ENCODE measurements at regions not wholly inside any gene's neighbourhood (a gene's known extent, or its start where the extent isn't known, plus 50 kb on each side); places are given as distances from the start of the nearest gene placed in this dataset.

DNA sequence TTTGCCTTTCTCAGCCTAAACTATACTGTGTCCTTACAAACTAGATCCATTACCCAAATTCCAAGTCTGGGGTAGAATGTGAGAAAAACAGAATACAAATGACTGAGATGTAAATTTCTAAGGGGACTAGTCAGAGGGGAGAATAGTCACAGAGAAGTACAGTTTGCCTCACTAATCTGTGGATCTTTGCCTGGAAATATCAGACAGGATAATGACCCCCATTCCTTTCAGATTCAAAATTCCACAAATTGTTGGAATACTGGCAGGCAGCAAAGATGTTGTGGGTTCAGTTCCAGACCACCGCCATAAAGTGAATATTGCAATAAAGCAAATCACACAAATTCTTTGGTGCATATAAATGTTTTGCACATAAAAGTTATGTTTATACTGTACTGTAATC is 762.8 kb upstream of the NR2F2 start:
- no peak for DNase-seq (ENCODE audit: low read depth)

DNA sequence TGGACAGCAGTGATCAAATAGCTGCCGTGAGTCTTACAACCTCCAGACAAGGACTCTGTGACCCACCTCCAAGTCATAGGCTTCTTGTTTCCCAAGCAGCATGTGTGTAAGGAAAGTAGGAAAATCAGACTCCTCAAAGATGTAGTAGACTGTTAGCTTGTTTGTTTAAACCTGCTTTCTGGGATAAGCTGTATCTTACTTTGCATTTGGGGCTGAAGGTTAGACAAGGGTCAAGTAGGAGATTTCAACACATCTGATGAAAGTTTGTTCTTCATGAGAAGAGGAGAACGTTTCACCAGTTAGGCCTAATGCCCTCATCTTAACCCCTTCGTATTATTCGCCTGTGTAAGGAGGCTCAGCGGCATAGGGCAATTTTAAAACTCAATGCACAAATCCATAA is 756.4 kb upstream of the NR2F2 start:
- DNase-seq (ENCODE audit: low read depth): no peak

DNA sequence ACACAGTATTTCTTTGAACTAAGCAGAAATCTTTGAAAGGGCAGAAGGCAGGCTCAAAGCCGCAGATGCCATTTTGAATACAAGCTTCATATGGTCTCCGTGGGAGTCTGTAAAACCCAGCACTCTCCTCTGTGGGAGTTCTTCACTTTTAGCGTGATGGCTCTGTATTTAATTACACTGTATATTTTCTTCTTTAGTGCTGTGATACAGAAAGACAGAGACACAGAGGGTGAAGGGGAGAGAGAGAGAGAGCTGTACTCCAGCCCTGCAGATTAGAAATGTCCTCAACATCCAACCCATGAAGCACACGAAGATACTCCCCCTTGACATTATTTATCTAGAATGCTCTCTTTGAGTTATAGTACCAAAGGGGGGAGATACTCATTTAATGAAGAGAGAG is 752.6 kb upstream of the NR2F2 start:
- no peak for DNase-seq (ENCODE audit: low read depth)

DNA sequence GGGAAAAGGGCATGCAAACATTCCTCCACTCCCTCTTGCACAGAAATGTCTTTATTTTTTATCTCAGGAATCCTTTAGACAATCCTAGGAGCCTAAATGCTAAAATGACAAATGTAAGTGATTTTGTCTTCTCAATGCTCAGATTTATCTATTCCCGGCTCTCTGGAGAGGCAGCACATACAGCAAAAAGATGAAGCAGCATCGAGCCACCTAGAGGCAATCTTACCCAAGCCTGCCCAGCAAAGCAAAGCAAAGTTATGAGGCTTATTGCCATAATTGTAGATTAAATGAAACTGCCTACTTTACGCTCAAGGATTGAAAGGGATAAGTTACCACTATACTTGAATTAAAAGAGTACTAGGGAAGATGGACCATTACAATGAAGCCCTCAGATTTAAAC is 750.4 kb upstream of the NR2F2 start:
- DNase-seq (ENCODE audit: low read depth): no peak

DNA sequence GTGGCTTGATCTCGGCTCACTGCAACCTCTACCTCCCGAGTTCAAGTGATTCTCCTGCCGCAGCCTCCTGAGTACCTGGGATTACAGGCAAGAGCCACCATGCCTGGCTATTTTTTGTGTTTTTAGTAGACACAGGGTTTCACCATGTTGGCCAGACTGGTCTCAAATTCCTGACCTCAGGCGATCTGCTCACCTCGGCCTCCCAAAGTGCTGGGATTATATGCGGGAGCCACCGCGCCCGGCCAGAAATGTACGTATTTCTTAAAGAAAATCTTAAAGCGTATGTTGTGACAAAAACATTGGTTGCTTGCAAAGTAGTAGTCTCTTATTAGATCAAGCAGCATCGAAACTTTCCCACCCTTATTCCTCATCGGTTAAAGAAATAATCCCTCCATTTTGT is 748.9 kb upstream of the NR2F2 start:
- DNase-seq (ENCODE audit: low read depth): no peak

DNA sequence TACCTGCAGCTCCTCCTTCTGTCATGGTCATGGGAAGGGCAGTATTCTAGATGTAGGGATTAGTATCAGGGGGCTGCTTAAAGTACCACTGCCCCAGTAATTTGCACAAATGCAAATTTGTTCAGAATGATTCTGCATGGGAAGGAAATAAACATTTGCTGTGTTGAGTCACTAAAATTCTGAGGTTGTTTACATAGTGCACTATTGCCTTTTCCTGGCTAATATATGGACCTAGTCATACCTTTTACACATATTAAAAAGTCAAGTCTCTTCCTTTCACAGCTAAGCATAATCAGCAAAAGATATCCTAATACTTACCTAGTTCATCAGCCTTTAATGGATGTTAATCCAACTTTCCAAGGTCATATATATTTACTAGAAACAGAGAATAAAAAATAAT is 746.4 kb upstream of the NR2F2 start:
- no peak for DNase-seq (ENCODE audit: low read depth)

DNA sequence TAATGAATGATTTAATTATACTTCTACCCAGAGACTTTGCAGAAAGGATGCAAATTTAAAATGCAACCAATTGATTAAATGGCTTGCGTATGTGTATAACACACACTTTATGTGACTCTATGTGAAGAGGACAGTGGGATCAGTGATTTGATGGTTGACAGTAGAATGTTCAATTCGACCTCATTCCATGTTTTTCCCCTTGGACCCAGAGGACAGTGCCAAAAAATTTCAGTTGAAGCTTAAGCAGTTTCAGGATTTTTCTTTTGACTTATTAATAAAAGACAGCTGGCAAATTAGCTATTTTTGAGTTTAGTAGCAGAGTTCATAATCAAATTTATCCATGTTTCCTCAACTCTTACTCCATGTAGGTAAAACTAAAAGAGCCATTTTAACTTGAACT is 742.4 kb upstream of the NR2F2 start:
- DNase-seq (ENCODE audit: low read depth): no peak

DNA sequence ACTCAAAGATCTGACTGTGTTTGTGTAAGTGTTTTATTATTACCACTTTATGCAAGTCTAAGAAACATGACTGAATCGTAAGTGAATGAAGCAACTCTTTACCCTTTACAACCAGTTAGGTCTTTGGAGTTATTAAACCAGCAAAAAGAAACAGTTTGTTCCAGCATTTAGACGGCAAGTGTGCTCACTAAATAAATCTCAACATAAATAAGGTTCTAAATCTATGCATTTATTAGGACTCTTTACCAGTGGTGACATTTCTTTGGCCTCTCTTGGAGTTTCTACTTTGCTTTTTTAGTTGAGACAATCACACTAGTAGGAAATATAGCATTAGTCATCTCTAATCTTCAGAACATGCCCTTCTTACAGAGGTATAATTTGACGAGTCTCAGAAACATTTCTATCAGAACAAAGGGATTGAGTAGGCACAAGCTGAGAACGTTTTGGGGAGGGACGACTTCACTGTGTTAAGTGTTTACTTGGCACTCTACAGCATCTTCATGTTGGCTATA is 739.9 kb upstream of the NR2F2 start:
- DNase-seq (ENCODE audit: low read depth): no peak

DNA sequence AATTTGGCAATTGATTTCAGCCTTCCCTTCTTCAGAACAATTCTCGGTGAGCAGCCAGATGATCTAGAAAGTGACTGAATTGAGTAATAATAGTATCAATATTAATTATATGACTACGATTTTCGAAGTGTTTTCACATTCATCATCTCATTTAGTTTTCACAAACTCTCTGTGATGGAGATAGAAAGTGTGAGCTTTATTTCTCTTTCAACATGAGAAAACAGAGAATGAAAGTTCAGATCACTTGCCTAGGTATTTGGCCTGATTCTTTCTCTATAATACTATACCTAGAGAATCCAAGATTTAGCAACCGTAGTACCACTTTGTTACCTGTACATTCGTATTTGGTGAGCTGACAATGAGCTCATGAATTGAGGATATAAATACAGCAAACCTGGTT is 739.2 kb upstream of the NR2F2 start:
- no peak for DNase-seq (ENCODE audit: low read depth)

DNA sequence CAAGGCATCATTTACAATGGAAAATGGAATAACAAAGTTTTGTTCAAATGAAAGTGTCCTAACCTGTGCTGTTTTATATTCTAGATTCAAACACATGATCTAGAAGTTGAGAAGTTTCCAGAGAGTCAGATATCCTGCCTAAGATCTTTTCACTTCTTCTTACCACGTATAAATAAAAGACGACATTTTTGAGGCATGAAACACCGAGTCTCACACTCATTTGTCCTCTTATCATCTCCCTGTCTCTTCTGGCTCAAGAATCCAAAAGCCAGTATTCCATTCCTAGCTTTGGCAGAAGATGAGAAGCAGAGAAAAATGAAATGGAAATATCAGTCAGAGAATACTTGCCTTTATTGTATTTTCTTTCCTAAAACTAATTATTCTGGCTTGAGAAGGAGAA is 738.6 kb upstream of the NR2F2 start:
- DNase-seq (ENCODE audit: low read depth): no peak

DNA sequence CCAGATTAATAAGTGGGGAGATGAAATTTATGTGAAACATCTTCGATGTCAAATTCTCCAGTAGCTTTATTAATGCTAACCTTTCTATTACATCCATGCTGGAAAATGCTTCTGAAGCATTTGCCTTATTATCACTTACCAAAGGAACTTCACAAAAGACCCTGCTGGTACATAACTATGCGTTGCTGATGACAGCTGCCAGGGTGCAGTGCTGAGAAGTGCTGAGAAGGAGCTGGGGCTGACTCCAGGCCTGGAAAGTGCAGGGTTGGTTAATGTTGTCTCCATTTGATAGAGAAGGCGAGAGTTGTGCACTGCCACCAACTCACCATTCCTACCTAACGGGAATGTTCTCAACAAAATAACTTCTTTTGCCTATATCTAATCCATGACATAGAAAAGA is 736.0 kb upstream of the NR2F2 start:
- DNase-seq (ENCODE audit: low read depth): no peak

DNA sequence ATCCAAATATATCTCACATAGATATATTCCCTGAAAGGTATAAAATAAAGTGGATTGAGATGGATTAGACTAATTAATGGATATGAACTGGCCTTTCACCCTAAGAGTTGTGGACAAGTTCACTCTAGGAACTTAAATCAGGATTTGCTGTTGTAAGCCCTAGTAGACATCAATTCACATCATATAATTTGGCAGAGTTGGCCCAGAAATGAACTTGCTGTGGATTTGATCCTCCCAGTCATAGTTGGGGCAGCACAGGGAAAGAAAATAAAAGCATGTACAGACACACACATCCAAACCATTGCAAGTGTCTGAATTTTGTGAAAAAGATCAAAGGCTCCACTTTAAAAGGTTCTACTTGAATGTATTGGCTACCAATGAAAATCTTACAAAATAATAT is 734.7 kb upstream of the NR2F2 start:
- no peak for DNase-seq (ENCODE audit: low read depth)

DNA sequence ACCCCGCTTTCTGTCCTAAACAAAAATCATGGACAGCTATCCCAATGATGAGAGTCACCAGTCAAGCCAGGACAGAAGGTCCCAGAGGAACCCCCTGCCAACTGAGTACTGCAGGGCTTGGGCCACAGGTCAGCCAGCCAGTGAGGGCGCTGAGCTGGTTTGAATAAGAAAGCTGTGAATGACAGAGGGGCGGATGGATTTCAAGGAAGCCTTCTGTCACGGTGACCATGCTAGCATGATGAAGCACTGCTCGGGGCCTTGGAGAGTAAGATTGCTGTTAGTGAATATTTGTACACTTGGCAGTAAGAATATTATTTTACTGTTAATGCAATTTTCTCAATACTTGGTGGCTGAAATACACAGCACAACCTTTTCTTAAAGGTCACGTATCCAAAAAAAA is 734.0 kb upstream of the NR2F2 start:
- no peak for DNase-seq (ENCODE audit: low read depth)

DNA sequence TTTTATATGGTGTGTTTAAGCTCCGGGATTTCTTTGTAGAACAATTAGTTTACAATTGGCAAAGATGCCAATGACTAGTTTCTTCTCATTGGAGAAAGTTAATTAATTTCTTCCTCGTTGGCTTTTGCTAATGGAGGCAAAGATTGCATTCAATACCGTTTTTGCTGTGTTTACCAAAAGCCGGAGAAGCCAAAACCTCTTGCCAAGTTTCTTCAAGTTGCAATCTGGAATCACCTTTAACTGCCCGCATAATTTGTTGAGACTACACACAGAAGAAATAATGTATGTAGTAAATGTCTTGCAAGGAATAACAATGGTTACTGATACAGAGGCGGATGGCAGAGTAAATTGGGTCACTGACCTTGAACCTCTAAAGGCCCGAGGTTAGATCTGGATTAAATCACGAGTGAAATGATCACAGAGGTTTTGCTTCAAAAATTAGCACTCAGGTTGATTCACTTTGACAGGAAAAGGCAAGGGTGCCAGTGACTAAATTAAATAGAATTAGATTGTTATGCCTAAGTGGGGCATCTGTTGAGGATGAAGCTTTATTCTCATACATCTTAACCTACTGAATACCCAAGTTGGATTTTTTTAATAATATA is 732.1 kb upstream of the NR2F2 start:
- no peak for DNase-seq (ENCODE audit: low read depth)

DNA sequence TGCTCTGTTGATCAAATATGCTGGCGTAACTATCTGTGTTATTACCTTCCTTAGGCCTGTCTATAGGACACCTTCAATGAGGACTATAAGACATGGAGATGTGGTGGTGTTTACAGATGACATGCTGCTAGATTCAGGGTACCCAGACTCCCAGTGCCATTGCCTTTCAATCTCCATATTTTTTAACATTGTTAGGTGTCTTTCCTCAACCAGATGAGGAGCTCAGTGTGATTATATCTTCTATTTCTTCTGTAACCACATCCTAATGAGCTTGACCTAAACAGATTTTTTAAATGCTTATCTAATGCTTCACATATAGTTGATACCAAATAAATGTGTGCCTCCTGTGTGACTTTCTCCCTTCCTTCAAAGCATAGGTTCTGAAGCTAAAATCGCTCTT is 730.1 kb upstream of the NR2F2 start:
- no peak for DNase-seq (ENCODE audit: low read depth)

DNA sequence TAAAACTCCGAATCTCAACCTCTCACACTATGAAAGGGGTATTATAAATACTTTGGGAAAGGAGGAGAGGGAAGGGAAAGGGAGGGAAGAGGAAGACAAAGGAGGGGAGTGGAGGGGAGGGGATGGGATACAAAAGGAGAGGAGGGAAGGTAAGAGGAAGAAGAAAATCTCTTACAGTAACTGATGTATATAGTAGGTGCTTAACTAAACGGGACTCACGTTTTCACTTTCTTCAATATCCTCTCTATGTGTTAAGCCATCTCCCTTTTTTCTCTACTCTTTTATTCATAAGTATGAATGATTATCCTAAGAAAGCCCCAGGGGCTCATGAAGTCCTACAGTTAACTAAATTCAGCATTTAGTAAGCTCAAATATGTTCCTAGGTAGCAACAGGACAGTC is 729.6 kb upstream of the NR2F2 start:
- no peak for DNase-seq (ENCODE audit: low read depth)

DNA sequence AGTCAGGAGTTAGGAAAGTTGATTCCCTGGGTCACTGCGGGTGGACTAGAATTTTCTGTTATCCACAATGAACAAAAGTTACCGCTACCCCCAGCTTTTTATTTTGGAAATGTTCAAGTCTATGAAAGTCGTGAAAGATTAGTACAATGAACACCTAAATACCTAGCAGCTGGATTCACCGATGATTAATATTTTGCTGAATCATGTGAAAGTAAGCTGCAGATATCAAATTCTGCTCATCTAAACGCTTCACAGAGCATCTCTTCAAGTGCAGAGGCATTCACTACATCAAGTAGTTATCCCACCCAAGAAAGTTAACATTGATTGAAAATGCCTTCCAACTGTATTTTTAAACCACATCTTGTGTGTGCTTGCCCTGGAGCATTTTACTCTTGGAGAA is 729.0 kb upstream of the NR2F2 start:
- DNase-seq (ENCODE audit: low read depth): no peak

DNA sequence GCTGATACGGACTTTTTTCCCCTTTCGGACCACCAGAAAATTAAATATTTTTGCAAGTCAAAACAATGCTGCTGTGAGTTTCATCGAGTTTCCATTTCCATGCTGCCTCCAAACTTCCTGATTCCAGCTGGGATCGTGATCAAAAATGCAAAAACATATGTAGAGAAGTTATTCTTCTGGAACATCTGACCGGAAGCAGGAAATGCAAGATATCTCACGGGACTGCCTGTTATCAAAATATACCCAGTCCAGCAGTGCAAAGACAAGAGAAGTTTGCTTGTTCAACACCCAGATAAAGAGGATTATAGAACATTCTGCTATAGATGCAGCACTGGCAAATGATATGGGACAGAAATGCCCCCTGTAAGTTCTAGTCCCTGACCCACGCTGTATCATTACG is 726.7 kb upstream of the NR2F2 start:
- DNase-seq (ENCODE audit: low read depth): no peak

DNA sequence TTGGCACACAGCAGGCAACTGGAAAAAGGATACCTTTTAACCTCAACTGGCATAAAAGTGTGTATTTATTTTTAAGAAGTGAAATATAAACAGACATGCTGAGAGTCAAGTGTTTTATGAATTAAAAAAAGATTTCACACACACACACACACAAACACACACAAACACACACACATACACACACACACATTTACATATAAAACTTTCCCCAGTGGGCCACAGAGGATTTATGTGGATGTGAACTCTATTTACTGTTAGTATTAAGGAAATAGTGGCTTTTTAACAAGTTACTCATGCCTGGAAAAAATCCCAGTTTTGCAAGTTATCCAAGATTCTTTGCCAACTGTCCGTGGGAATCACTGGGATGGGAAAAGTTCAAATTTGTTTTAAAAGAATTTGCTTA is 725.9 kb upstream of the NR2F2 start:
- DNase-seq (ENCODE audit: low read depth): no peak

DNA sequence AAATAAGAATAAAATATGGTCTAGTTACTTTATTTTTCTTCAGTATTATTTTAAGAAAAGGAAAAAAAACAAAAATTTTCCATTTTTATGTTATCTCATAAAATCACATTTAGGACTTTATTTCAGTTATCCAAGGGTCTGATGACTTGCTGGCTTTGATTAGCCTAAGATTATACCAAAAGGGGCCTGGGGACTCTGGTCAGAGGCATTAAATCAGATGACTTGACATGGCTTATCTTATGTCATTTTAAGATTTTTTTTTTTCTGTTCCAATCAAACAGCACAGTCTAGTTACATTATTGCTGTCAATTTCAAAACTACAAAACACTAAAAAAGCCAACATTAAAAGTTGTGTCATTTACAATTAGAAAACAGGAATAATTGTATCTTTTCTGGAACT is 725.4 kb upstream of the NR2F2 start:
- no peak for DNase-seq (ENCODE audit: low read depth)

DNA sequence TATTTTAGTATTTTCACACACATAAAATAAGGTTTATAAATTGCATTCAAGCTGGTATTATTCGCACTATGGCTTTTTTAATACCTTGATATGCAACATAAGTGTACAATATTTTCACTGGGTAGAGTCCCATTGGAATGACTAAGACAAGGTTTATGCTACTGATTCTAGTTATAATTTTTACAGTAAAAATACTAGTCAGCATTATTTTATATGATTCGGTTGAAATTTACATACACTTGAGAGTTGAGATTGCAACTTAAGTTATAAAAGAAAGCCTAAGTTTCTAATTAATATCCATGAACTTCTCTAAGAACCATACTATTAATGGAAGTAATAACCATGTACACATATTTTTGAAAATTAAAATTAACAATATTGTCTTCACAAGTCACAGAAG is 723.9 kb upstream of the NR2F2 start:
- DNase-seq (ENCODE audit: low read depth): no peak

DNA sequence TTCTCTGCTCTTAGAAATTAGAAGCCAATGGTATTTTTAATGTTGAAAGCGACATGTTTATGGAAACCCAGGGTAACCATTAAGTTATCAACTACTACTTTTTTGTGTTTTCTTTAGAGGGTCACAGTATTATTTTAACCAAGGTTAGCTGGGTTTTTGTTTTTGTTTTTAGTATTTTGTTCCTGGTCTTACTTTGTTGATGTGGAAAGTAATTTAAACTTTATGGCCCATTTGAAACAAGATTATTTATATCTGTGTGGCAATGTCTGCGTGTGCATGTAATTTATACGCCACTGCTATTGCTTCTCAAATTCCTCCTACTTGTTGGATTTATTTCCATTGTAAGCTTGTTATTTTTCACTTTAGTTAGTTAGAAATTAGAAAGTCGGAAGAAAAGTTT is 722.1 kb upstream of the NR2F2 start:
- DNase-seq (ENCODE audit: low read depth): no peak

DNA sequence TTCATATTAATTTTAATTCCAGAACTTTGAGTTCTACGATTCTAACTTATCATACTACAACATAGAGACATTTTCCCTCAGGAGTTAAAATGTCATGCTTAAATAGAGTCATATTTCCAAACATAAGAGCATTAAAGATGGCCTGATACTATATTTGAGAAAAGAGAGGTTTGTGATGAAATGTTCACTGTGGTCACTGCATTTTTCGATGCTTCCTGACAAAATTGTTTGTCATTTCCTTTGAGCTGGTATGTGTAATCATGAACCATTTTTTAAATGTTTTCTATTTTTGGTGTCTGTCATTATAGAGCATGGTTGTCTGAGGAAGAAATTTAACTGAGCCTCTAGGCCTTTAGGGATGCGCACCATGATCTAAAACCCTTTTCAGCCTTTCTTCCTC is 721.4 kb upstream of the NR2F2 start:
- DNase-seq (ENCODE audit: low read depth): no peak

DNA sequence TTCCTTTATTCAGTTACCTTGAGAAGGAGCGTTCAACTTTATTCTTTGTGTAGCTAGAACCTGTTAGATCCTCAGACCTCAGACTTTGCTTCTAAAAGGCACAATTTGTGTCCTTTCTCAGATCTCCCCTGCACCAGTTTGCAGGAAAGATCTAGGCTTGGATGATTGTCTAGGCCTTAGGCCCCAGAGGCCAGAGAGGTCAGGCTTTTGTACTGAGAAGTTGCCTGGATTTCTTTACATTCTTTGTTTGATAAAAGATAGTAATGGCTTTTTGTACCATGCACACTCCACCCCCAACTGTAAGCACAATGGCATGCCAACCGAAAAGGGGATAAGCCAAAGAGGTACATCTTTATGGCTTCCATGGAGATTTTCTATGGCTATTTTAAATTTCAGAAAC is 719.6 kb upstream of the NR2F2 start:
- DNase-seq (ENCODE audit: low read depth): no peak

DNA sequence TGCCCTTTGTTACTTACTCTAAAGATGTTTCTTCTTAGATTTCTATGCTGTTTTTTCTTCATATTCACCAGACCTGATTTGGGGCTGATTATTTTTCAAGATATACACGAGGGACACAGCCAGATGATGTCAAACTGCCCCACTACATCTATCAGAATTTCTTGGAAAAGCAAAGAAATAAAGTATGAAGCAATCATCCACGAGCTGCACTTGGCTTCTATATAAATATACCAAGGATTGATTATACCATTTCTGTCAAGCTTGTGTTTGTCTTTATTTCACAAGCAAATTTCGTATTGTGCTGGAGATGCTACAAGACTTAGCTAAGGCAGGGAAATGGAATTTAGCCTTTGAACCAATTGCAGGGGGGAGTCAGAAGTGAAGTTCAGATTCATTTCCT is 715.1 kb upstream of the NR2F2 start:
- DNase-seq (ENCODE audit: low read depth): no peak

All from T-helper 22 cell (primary cell).